ENCODE measurements at regions not wholly inside any gene's neighbourhood (a gene's known extent, or its start where the extent isn't known, plus 50 kb on each side); places are given as distances from the start of the nearest gene placed in this dataset.
"Not testable (repeated sequence)": the region's sequence is repeated elsewhere in the genome, so short reads cannot be mapped to it uniquely, and the experiment has no call there.

DNA sequence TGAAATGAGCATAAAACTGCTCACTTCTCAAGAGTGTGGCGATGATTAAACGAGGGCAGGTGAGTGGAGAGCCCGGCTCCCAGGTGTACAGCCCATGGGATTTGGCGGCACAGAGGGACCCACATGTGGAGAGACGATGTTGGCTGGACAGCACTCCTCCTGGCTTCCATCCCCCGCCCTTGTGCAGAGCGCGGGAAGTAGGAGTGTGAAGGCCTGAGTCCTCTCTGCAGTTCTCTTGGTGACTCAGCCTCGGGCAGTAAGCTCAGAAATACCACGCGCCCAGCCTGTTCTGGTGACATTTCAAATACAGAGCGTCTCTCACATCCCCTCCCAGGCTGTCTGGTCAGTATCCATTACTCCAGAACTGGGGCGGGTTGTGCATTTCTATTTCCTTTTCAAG, 94.2 kb upstream of the SRSF6 start:
- DNase-seq = no peak

DNA sequence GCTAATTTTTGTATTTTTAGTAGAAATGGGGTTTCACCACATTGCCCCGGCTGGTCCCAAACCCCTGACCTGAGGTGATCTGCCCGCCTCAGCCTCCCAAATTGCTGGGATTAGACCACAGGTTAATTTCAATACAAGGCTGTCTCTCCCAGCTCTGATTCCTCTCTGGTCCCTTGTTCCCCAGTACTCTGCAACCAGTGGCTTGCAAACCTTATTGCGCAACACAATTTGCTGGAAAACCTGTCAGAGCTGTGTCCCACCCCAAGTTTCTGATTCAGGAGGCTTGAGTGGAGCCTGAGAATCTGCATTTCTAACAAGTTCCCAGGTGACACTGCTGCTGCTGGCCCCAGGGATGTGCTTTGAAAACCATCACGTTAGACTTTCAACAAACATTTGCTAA, 96.2 kb upstream of the SRSF6 start:
- DNase-seq = no peak

DNA sequence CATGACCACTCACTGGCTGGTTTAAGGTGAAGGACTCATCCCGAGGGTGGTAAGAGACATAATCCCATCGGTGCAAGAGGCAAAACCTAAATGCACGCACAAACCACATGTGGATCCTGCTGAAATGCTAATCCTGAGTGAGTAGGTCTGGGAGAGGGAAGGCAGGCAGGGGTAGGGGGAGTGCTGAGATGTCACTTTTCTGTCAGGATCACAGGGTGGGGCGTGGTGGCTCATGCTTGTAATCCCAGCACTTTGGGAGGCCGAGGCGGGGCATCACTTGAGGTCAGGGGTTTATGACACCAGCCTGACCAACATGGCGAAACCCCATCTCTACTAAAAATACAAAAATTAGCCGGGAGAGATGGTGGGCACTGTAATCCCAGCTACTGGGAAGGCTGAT, 97.7 kb upstream of the SRSF6 start:
- DNase-seq = no peak

DNA sequence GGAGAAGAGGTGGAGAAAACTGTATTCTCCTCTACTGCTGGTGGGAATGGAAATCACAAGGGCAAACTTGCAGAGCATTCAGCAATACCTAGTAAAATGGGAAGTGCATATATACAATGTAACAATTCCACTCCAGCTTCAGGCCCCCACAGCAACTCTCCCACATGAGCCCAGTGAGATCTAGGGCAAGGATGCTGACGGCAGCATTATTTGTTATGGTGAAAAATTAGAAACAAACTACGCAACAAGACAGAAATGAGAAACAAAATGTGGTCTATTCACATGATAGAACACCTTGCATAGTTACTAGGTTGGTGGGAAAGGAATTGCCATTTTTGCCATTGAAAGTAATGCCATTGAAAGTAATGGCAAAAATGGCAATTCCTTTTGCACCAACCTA, 98.9 kb upstream of the SRSF6 start:
- no peak for DNase-seq

DNA sequence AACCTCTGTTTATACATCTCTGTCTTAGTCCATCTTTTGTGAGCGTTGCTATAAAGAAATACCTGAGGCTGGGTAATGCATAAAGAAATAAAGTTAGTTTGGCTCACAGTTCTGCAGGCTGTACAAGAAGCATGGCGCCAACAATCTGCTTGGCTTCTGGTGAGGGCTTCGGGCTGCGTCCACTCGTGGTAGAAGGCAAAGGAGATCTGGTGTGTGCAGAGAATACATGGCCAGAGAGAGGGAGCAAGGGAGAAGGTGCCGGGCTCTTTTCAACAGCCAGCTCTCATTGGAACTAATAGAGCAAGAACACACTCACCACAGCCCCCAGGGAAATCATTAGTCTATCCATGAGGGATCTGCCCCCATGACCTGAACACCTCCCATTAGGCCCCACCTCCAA, 100.3 kb upstream of the SRSF6 start:
- DNase-seq = no peak

DNA sequence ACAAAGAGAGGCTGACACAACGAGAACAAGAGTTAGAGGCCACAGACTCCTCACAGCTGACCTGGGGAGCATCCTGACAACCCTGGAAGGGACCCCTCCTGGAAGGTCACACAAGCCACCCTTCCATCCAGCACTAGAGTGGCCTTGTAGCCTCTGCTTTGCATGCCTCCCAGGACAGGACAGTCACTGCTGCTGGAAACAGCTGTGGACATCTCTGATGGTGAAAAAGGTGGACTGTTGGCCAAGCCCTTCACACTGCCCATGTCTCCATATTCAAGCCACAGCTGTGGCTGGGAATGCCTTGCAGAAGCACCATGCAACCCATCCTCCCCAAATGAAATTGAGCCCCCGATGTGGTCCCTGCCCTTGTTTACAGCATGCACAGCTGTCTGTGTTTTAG, 102.1 kb upstream of the SRSF6 start:
- no peak for DNase-seq

DNA sequence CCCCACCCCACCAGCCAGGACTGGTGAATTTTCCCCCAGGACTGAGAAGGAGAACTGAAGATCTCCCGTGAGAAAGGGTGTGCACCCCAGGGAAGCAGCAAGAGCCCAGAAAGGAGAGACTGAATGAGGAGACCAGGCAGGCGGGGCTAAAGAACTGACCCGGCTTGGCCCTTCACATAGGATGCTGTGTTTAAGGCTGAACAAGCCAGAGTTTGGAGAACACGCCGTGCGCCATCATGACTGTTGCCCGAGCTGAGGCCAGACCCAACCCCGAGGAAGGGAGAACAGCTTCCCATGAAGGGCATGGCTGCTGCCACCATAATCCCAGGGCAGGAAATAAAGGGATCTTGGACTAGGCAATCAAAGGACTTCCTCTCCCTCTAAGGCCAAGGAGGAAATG, 104.7 kb upstream of the SRSF6 start:
- no peak for DNase-seq

DNA sequence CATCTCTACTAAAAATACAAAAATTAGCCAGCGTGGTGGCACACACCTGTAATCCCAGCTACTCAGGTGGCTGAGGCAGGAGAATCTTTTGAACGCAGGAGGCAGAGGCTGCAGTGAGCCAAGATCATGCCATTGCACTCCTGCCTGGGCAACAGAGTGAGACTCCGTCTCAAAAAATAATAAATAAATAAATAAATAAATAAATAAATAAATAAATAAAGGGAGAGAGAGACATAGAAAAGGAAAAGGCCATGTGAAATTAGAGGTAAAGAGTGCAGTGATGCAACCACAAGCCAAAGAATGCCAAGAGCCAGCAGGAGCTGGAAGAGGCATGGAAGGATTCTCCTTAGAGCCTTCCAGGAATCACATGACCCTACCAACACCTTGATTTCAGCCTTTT, 107.0 kb upstream of the SRSF6 start:
- not testable (repeated sequence) for DNase-seq

DNA sequence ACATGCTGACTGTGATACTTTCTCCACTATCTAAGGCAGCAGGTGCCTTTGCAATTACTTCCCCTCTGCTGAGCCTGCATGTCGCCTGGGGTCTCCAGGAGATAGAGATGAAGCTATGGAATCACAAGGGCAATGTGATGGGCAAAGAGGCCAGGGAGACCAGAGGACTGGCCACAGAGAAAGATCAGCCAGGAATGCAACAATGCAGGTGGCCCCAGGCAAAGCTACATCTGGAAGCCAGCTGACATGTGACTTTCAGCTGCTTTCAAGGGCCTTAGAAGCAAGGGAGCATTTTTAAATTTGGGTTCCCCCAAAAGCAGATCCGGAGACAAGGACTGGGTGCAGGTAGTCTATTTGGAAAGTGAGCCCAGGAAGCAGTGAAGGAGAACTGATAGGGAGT, 107.9 kb upstream of the SRSF6 start:
- no peak for DNase-seq

DNA sequence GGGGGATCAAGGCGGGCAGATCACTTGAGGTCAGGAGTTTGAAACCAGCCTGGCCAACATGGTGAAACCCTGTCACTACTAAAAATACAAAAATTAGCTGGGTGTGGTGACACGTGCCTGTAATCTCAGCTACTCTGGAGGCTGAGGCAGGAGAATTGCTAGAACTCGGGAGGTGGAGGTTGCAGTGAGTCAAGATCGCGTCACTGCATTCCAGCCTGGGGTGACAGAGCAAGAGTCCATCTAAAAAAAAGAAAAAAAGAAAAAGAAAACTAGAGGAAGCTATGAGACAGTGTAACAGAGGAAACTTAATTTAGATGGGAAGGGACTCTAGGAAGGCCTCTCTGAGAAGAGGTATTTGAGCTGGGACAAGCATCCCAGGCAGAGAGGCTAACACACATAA, 109.9 kb upstream of the SRSF6 start:
- not testable (repeated sequence) for DNase-seq

DNA sequence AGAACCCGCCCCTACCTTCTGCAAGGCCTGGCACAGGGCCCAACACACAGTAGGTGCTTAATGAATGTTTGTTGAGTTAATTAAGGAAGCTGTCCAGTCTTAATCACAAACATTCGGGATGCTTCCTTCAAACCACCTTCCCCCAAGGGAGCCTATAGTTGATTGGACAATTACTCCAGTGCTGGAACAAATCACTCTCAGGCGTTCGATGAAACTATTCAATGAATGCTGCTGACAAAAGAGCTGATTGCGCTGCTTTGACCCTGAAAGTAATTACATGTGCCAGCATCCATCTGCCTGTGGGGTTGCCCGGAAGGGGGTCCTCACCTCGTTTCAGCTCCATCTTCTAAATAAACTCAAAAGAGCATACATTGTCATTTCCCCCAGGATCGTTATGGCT, 112.0 kb upstream of the SRSF6 start:
- no peak for DNase-seq

DNA sequence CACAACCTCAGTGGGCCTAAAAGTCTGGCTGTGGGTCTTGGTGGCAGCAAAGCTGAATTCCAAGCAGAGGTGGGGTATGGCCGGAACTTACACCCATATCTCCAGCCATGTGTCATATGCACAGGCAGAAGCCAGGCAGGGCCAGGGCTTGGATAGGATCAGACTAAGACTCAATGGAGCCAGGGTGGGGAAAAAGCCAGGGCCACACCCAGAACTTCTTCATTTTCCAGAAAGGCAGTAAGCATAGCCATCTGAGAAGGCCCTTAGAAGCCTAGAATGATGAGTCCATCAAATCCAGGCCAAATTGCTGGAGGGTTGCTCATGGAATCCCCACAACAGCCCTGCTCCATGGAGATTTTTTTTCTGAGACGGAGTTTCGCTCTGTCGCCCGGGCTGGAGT, 116.2 kb upstream of the SRSF6 start:
- DNase-seq = no peak

DNA sequence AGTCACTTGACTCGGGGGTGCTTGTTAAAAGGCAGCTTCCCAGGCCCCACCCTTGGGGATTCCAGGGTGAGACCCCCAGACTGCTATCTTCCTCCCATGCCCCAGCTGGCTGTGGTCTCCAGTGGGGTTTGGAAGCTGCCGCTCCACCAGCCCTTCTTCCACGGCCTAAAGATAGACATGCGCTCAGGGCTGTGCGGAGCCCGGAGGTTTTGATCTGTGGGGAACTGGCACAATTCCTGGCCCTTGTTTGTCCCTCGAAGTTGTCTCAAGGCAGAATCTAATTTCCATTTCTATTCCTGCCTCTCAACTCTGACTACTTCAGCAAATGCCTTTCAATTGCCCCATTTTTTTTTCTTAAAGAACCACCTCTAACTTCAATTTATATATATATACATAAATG, 120.7 kb upstream of the SRSF6 start:
- no peak for DNase-seq

DNA sequence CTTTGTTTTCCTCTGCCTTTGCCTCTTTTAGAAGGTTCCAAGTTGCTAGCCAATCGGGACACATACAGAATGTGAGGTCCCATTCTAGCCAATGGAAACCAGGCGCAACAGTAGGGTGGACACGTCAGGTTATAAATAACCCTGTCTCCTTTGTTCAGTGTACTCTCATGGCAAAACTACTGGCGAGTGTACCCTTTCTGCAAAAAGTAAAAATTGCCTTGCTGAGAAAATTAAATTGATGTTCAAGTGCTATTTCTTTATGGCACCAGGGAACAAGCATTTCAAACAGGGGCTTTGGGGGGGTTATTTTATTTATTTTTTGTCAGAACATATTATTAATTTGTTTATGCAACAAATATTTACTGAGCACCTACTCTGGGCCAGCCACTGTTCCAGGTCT, 123.6 kb upstream of the SRSF6 start:
- no peak for DNase-seq

DNA sequence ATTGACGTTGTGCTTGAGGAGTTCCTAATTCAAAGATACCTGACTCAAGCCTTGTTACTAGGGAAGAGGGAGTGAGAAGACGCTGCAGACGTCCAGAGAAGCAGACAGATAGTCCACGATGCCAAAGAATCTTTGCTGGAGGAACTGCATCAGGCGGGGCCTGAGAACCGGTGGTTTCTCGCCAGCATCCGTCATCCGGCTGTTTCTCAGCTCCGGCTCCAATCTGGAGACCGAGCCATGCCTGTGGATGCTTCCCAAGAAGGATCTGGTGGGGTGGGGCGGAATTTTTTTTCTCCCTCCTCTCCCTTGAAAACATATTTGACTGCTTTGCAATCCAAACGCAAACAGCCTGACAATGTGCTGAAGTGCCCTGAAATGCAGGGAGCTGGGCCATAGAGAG, 125.8 kb upstream of the SRSF6 start:
- no peak for DNase-seq

DNA sequence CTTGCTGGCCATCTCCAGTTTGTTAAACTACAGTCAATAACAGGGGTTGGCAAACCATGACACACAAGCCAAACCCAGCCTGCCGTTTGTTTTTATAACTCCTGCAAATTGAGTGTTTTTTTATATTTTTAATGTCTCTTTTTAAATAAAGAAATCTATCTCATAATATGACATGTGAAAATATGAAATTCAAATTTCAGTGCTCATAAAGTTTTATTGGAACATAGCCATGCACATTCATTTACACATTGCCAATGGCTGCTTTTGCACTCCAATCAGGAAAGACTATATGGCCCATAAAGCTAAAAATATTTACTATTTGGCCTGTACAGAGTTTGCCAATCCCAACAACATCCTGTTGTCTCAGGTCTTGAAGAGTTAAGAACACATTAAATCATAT, 129.0 kb upstream of the SRSF6 start:
- no peak for DNase-seq

DNA sequence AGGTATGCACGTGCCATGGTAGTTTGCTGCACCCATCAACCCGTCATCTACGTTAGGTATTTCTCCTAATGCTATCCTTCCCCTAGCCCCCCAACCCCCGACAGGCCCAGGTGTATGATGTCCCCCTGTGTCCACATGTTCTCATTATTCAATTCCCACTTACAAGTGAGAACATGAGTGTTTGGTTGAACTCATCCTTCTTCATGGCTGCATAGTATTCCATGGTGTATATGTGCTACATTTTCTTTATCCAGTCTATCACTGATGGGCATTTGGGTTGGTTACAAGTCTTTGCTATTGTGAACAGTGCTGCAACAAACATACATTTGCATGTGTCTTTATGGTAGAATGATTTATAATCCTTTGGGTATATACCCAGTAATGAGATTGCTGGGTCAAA, 130.5 kb upstream of the SRSF6 start:
- not testable (repeated sequence) for DNase-seq

DNA sequence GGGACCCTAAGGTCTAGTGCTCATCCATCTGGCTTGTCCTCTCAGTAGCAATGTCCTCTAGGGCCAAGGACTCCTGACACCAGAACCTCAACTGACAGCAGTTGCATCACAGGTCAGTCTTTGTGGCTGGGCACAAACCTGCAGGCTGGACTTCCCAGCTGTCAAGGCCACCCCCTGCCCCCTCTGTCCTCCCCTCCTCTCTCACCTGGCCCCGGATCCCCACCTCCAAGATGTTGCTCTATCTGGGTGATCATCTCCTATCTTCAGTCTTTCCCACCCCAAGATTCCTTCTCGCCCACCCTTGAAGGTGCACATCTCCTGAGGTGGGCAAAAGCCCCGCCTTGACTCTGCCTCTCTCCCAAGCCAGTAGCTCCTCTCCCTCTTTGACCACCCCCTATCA, 131.8 kb upstream of the SRSF6 start:
- no peak for DNase-seq

DNA sequence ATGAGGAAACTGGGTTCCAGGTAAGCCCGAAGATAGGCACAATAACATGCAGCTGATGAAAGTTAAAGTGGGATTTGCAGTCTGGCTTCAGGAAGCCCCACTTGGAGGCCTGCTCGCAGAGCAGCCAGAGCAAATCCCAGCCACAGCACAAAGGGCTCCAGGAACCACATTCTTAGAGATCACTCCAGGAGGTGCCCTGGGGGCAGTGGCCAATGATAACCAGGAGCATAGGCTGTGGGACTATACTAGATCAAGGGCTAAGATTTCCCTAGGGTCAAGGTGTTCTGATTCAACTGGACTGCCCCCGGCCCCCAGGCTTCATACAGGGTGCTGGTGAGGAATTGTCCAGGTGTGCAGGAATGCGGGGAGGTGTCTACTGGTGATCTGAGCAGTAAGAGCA, 133.9 kb upstream of the PTPRT start:
- DNase-seq = no peak

DNA sequence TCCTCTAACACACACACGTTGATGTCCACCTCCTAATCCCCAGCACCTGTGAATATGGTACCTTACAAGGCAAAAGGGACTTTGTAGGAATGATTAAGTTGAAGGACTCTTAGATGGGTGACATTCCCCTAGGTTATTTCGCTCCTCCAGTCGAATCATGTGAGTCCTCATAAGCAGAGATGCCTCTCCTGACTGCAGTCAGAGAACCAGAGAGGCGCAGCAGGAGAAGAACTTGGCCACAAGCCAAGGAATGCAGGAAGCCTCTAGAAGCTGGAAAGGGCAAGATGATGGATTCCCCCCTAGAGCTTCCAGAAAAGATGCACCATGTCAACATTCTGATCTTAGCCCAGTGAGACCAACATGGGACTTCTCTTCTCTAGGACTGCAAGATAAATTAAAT, 133.1 kb upstream of the PTPRT start:
- peak; percentile 16 for DNase-seq

DNA sequence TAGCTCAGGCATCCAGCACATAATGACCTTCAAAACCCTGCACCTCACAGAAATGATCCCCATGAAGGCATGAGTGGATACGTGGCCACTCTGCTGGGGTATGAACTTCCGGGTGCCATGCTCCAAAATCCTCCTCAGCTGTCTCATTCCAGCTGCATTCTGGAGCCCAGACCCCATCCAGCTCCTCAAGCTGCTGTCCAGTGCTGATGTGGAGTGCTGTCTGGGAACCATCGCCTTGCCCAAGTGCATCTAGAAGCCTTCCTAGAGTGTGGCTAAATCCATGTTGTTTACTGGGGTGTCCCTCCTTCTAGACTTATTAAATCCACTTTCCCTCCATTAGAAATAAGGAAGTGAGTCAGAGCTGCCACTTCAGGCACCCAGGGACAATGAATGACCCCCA, 130.8 kb upstream of the PTPRT start:
- no peak for DNase-seq

DNA sequence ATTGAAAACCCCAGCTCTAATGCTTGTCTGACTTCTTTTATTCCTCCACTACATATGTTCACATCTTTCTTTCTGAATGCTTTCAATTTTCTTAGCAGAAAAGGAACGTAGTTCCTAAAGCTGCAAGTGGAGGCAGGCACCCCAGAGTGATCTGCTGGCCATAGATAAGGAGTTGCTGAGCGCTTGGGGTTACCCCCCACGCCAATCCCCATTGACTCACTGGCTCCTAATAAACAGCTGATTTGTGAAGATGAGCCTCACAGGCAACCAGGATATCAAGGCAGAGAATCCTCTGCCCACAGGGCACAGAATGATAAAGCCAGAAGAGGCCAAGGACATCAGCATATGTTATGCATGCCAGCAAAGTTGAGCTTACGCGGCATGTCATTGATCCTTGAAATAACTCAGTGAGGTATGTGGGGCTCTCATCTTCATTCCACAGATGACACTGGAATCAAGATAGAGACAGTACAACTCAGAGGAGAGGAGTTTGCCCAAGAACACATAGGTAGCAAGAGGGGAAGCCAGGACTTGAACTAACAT, 129.1 kb upstream of the PTPRT start:
- no peak for DNase-seq

DNA sequence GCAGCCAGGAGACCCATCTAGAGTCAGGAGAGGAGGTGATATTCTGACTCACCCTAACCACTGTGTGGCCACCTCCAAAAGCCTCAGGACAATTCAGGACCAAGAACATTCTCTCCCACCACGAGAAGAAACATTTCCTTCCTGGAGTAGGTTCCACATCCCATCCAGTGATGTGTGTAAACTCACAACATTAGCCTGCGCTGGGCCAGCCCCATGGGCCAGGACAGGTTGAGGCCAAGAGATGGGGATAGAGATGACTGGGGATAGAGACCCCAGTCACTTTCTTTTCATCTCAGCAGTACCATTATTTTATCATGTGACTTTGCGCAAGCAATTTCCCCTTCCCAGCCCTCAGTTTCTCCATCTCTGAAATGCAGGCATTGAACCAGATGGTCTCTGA, 126.6 kb upstream of the PTPRT start:
- no peak for DNase-seq

DNA sequence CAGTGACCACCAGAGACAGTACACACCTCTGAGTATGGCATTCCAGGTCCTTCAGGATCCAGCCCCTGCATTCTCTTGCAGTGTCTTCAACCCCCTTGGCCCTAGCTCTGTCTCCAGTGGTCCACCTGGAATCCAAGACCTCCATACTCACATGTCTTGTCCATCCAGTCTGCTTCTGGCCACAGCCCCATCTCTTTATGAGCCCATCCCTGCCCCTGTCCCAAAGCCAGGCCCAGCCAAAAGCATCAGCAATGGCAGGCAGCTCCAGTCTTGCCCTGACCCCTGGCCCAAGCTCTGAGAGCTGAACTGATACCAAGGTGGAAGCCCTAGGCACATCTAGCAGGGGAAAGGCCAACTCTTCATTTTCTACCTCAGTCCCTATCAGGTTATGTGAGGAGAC, 119.6 kb upstream of the PTPRT start:
- no peak for DNase-seq

DNA sequence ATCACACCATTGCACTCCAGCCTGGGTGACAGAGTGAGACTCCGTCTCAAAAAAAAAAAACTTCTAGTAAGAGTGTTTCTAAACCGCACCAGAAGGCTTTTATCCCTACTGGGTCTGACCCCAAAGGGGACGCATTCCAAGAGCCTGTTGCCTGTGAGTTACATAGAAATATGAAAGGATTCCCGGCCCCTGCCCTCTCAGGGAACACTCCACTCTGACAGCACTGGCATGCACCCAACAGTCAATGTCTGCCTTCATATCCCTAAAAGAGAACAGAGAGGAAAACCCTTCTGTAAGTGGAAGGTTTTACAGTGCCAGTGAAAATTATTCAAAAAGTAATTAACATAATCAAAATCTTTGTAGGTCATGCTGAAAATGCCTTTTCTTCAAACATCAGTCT, 117.1 kb upstream of the PTPRT start:
- DNase-seq = no peak

DNA sequence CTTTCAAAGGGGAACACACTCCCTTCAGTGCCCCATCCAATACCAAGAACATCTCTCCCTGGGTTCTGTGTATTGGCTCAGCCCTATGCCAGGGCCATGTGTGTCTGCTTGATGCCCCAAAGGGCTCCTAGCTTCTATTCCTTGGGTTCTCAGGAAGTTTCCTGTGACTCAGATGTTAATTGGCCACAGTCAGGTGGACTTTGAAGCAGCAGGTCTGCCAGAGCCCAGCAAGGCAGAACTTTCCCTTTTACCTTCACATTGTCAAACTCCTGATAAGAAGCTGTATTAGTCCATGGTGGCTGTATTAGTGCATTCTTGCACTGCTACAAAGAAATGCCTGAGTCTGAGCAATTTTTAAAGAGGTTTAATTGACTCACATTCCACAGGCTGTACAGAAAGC, 116.0 kb upstream of the PTPRT start:
- DNase-seq = no peak

Data from NCI-H1105 (cell line).